Neural crest cell (in vitro differentiated cells): ENCODE measurements at regions not wholly inside any gene's neighbourhood (a gene's known extent, or its start where the extent isn't known, plus 50 kb on each side); places are given as distances from the start of the nearest gene placed in this dataset.
A peak's percentile ranks its signal among the peaks of the same experiment; 100 is the strongest.

Experiments
- DNase-seq: peaks from one replicate; pipeline ENCODE4 v3.0.0; 2021; ENCODE audit warnings: low read depth, mixed read lengths, low spot score
- H3K27ac Mint-ChIP-seq: one replicate; pipeline ENCODE4 v1.8.0; 2021; ENCODE audit warnings: mild to moderate bottlenecking, mixed read lengths; ENCODE audit not compliant: unreplicated experiment
- H3K27me3 Mint-ChIP-seq: 2 replicates; pipeline ENCODE4 v1.8.0; 2021; ENCODE audit warnings: low read depth, mild to moderate bottlenecking, mixed read lengths
- H3K36me3 Mint-ChIP-seq: 2 replicates; pipeline ENCODE4 v1.8.0; 2021; ENCODE audit warnings: low read depth, mild to moderate bottlenecking, mixed read lengths
- H3K4me1 Mint-ChIP-seq: 2 replicates; pipeline ENCODE4 v1.8.0; 2021; ENCODE audit warnings: mixed read lengths
- H3K4me3 Mint-ChIP-seq: one replicate; pipeline ENCODE4 v1.8.0; 2021; ENCODE audit warnings: mild to moderate bottlenecking, mixed read lengths
- H3K9me3 Mint-ChIP-seq: 2 replicates; pipeline ENCODE4 v1.8.0; 2021; ENCODE audit warnings: mixed read lengths
- CTCF ChIP-seq: fragments of 200-600 bp; sonication (generic); conservative IDR thresholded peaks from 2 replicates; pipeline ENCODE4 v1.5.0; 2021; ENCODE audit warnings: antibody characterized with exemption, mild to moderate bottlenecking

- Mint-ChIP-seq H3K4me1 (no peaks in the 10 kb centered on the region), H3K4me3 (no peak overlapping the region), H3K27ac (no peak overlapping the region), H3K36me3 (no peaks in the 10 kb centered on the region), H3K27me3 (no peaks in the 10 kb centered on the region), H3K9me3 (no peaks in the 10 kb centered on the region)
- no peak for DNase-seq
- no peak for TF ChIP-seq CTCF
Measured at GRCh38 chr10:64726466-64726865, 1205.3 kb downstream of the REEP3 start.

GRCh38 chr10:64731016-64731415 is 1209.8 kb downstream of the REEP3 start:
- no peak overlapping the region for H3K4me3 Mint-ChIP-seq
- TF ChIP-seq CTCF = no peak
- H3K27me3 Mint-ChIP-seq = no peaks in the 10 kb centered on the region
- no peak overlapping the region for H3K27ac Mint-ChIP-seq
- no peaks in the 10 kb centered on the region for H3K4me1 Mint-ChIP-seq
- no peaks in the 10 kb centered on the region for H3K36me3 Mint-ChIP-seq
- no peaks in the 10 kb centered on the region for H3K9me3 Mint-ChIP-seq
- DNase-seq = no peak

GRCh38 chr10:64732372-64732957 is 1211.3 kb downstream of the REEP3 start:
- TF ChIP-seq CTCF = no peak
- Mint-ChIP-seq H3K4me1 (no peaks in the 10 kb centered on the region), H3K27ac (no peak overlapping the region), H3K4me3 (no peak overlapping the region), H3K9me3 (peaks cover 2% of the 10 kb centered on the region), H3K36me3 (no peaks in the 10 kb centered on the region), H3K27me3 (no peaks in the 10 kb centered on the region)
- DNase-seq = no peak

- no peaks in the 10 kb centered on the region for H3K4me1 Mint-ChIP-seq
- peak; percentile 2 for DNase-seq
- TF ChIP-seq CTCF = peak; percentile 67
- H3K9me3 Mint-ChIP-seq = peaks cover 2% of the 10 kb centered on the region
- no peak overlapping the region for H3K27ac Mint-ChIP-seq
- no peak overlapping the region for H3K4me3 Mint-ChIP-seq
- no peaks in the 10 kb centered on the region for H3K27me3 Mint-ChIP-seq
- H3K36me3 Mint-ChIP-seq = no peaks in the 10 kb centered on the region
Measured at GRCh38 chr10:64733980-64734379, 1212.8 kb downstream of the REEP3 start.

- Mint-ChIP-seq H3K4me1 (no peaks in the 10 kb centered on the region), H3K4me3 (no peak overlapping the region), H3K9me3 (peaks cover 2% of the 10 kb centered on the region), H3K27me3 (no peaks in the 10 kb centered on the region), H3K36me3 (no peaks in the 10 kb centered on the region), H3K27ac (no peak overlapping the region)
- no peak for TF ChIP-seq CTCF
- DNase-seq = no peak
Measured at GRCh38 chr10:64738462-64738861, 1217.3 kb downstream of the REEP3 start.
